ENCODE measurements at regions not wholly inside any gene's neighbourhood (a gene's known extent, or its start where the extent isn't known, plus 50 kb on each side); places are given as distances from the start of the nearest gene placed in this dataset.

- no peak overlapping the region for H3K4me3 ChIP-seq (ENCODE audit: low read length)
- DNase-seq (ENCODE audit: low read depth): no peak
- no peak for TF ChIP-seq CTCF (conservative IDR thresholded peaks at IDR 0.05; ENCODE audit: low read length)
Observed at GRCh38 chr2:59886759-59887158, 666.7 kb downstream of the BCL11A start.

- DNase-seq (ENCODE audit: low read depth): no peak
- no peak for TF ChIP-seq CTCF (conservative IDR thresholded peaks at IDR 0.05; ENCODE audit: low read length)
- H3K4me3 ChIP-seq (ENCODE audit: low read length): no peak overlapping the region
Observed at GRCh38 chr2:59885541-59885940, 667.9 kb downstream of the BCL11A start.

- H3K4me3 ChIP-seq (ENCODE audit: low read length): no peak overlapping the region
- no peak for DNase-seq (ENCODE audit: low read depth)
- TF ChIP-seq CTCF (conservative IDR thresholded peaks at IDR 0.05; ENCODE audit: low read length): no peak
Observed at GRCh38 chr2:59884166-59884565, 669.3 kb downstream of the BCL11A start.

- no peak for TF ChIP-seq CTCF (conservative IDR thresholded peaks at IDR 0.05; ENCODE audit: low read length)
Observed at GRCh38 chr2:59882822-59883221, 670.6 kb downstream of the BCL11A start.

GRCh38 chr2:59882279-59882678 is 671.2 kb downstream of the BCL11A start:
- no peak for DNase-seq (ENCODE audit: low read depth)
- no peak overlapping the region for H3K4me3 ChIP-seq (ENCODE audit: low read length)
- TF ChIP-seq CTCF (conservative IDR thresholded peaks at IDR 0.05; ENCODE audit: low read length): no peak

More at GRCh38 chr2:59882822-59883221, 670.6 kb downstream of the BCL11A start:
- DNase-seq (ENCODE audit: low read depth): no peak
- no peak overlapping the region for H3K4me3 ChIP-seq (ENCODE audit: low read length)

- no peak for TF ChIP-seq CTCF (conservative IDR thresholded peaks at IDR 0.05; ENCODE audit: low read length)
- H3K4me3 ChIP-seq (ENCODE audit: low read length): no peak overlapping the region
- no peak for DNase-seq (ENCODE audit: low read depth)
Observed at GRCh38 chr2:59881218-59881617, 672.2 kb downstream of the BCL11A start.

- no peak for TF ChIP-seq CTCF (conservative IDR thresholded peaks at IDR 0.05; ENCODE audit: low read length)
- no peak overlapping the region for H3K4me3 ChIP-seq (ENCODE audit: low read length)
- DNase-seq (ENCODE audit: low read depth): no peak
Observed at GRCh38 chr2:59879700-59880131, 673.7 kb downstream of the BCL11A start.
